COLO668 (cell line): ENCODE measurements at regions not wholly inside any gene's neighbourhood (a gene's known extent, or its start where the extent isn't known, plus 50 kb on each side); places are given as distances from the start of the nearest gene placed in this dataset.
"Not testable (repeated sequence)": the region's sequence is repeated elsewhere in the genome, so short reads cannot be mapped to it uniquely, and the experiment has no call there.

Source experiments
- DNase-seq: peaks from one replicate; lab custom pipeline; 2025; ENCODE audit not compliant: unreplicated experiment; lab: John Stamatoyannopoulos, UW

DNA sequence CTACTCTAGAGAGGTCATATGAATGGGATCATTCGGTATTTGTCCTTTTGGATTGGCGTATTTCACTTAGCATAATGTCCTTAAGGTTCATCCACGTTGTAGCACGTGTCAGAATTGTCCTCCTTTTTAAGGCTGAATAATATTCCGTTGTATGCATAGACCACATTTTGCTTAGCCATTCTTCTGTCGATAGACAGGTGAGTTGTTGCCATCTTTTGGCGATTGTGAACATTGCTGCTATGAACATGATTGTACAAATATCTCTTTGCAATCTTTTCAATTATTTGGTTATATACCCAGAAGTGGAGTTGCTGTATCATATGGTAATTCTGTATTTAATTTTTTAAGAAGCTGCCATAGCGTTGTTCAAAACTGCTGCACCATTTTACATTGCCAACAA lies 52.4 kb upstream of the GOLGA8J start:
- DNase-seq, result no peak

DNA sequence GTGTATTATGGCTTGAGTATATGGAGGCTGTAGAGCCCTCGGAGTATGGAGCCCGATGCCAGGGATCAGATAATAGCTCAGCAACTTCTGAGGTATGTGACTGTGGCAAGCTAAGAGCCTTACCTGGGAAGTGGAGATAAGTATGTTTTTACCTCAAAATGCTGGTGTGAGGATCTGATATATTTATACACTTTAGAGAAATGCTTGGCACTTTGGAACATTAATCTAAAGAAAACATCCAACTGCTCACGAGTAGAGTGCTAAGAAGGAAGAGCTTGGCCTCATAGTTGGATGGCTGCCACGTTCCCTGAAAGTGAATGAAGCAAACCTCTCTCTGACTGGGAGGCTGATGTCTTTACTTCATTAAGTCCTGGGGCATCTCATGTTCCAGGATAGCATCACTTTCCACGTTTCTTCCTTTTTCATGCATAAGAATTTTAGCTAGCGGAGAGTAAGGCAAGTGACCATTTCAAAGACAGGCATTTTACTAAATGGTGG lies 58.9 kb upstream of the GOLGA8J start:
- DNase-seq, result no peak

DNA sequence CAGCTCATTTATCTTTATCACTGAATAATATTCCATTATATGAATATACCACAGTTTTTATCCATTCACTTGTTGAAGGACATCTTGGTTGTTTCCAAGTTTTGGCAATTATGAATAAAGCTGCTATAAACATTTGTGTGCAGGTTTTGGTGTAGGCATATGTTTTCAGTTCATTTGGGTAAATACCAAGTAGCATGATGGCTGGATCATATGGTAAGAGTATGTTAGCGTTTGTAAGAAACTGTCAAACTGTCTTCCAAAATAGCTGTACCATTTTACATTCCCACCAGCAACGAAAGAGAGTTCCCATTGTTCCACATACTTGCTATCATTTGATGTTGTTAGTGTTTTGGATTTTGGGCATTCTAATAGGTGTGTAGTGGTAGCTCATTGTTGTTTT lies 72.0 kb upstream of the GOLGA8J start:
- DNase-seq, result no peak

DNA sequence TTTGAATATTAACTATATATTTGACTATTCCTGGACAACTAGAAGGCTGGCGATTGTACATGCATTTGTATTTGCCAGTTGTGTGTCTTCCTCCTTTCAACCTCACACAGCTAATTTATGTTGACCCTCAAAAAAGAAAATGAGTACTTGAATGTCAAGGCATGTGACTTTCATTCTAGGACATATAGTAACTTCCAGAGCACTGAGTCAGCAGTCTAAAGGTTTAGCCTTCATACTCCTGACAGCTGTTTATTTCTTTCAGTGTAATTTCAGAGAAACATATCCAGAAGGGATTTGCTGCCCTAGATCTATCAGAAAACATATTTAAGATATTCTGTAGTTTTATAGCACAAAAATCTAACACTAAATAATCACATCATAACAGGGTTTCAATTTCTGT lies 74.6 kb upstream of the GOLGA8J start:
- no peak for DNase-seq

DNA sequence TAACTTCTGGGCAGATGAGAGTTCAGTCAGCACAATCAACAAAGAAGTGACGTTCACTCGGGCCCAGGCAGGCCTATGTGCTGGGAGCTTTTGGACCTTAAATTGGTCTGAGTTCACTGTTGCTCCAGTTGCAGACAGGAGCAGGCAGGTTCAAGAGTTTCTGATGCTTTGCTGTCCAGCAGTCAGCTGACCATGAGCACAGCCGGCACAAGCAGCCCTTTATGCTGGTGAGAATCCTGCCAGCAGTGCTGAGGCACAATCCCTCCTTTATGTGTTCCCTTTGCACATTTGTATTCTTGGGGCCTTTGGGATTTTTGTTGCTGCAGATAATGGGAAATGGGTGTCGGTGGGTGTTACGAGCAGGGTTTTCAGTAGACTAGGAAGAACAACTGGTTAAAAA lies 81.2 kb upstream of the GOLGA8J start:
- no peak for DNase-seq

DNA sequence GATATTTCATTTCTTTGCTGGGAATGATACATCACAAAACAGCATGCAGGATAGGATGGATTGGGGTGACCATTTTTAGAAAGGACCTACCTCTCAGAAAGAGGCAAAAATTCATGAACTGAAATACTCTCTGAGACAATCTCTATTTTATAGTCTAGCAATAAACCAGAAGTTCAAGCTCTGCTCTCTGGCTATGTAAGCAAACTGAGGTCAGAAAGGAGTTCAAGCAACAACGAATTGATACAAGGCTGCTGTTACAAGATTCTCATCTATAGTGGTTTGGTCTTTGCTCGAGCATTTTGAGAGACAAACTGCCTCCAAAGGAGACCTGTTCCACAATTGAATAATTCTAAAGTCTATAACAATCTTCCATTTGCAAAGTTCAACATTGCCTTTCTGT lies 84.7 kb upstream of the GOLGA8J start:
- no peak for DNase-seq

DNA sequence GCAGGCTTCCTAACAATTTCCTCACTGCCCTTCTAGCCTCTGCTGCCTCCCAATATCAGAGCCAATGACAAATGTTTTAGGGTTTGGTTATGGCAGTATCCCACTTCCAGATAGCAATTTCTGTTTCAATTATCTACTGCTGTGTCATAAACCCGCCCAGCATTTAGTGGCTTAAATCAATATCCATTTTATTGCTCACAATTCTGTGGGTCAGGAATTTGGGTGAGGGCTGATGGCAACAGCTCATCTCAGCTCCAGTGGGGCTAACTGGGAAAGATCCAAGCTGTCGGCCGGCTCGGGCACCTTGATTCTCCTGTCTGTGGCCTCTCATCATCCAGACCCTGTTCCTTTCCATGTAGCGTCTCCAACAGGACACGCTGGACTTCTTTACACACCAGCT lies 85.3 kb upstream of the GOLGA8J start:
- DNase-seq, result no peak

DNA sequence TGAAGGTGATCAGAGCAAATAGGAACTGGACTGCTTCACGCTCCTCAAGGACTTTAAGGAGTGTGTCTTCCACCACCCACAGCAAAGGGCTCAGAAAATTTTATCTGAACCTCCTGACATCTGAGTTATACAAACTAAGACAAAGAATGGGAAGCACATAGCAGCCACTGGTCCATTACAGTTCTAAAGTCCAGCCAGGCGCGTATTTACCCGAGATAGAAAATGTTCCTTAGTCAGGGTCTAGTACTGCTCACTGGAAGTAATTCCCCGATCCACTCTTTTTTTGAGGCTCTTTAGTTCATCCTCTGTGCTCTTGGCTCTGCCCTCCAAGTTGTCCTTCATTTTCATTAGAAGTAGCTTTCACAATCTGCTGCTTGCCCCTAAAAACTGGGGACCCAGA lies 88.5 kb upstream of the GOLGA8J start:
- no peak for DNase-seq

DNA sequence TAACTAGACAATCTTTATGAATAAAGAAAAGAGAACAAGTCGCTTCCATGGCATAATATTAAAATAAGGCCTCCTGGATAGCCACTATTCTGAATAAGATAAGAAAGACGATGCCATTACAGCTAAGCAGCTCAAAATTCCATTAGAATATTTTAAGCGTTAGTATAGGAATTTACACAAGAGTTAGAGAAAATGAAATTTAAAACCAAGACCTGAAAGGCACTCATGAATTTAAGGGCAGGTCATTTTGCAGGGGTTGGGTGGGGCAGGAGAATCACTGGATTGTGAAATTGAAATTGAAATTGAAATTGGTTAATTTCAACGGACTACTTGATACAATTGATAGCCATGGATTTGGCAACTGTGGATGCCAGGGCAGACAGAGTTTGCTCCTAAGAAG lies 91.8 kb upstream of the GOLGA8J start:
- DNase-seq, result no peak

DNA sequence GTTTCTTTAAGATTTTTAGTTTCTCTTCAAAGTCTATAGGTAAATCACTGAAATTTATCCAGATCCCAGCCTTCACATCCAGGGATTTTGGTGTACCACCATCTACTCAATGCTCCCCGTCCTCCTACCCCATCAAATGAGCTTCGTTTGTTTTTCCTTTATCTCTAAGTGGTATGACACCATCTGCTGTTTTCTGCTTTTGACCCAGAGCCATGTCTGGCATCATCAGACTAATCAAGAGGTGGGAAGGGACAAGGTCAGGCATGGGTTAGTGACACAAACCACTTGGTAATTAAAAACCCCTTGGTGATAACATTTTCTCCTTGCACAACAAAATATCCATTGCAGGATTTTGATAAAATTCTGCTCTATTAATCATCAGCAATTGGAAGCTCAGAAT lies 92.7 kb upstream of the GOLGA8J start:
- no peak for DNase-seq

DNA sequence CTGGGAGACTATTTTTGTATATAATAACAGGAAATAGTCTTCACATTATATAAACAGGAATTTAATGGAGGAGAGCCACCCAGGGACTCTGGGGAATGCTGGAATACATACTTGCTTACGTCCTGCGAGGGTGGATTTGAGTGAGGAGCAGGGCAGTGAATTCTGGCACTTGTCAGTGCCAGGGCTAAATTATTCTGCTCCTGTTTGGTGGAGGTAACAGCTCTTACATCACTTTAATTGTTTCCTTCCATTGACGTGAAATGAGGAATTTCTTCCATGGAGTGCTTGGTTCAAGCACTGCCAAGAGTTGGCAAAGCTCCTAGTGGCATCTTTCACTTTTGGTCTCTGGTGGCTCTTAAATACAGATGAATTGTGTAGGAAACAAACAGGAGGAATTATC lies 94.1 kb upstream of the GOLGA8J start:
- no peak for DNase-seq

DNA sequence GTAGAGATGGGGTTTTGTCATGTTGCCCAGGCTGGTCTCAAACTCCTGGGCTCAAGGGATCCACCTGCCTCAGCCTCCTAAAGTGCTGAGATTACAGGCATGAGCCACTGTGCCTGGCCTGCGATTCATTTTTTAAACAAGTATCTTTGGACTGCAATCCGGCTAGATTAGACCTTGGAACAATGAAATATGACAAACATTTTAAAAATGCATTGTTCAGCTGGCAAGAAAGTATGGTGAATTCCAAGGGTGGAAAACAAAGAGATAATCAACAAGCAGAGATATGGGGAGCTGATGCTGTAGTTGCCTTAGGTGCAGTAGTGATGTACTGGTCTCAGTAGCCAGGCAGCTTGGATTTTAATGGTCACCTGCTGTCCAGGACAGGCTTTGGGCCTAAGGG lies 95.8 kb upstream of the GOLGA8J start:
- no peak for DNase-seq

DNA sequence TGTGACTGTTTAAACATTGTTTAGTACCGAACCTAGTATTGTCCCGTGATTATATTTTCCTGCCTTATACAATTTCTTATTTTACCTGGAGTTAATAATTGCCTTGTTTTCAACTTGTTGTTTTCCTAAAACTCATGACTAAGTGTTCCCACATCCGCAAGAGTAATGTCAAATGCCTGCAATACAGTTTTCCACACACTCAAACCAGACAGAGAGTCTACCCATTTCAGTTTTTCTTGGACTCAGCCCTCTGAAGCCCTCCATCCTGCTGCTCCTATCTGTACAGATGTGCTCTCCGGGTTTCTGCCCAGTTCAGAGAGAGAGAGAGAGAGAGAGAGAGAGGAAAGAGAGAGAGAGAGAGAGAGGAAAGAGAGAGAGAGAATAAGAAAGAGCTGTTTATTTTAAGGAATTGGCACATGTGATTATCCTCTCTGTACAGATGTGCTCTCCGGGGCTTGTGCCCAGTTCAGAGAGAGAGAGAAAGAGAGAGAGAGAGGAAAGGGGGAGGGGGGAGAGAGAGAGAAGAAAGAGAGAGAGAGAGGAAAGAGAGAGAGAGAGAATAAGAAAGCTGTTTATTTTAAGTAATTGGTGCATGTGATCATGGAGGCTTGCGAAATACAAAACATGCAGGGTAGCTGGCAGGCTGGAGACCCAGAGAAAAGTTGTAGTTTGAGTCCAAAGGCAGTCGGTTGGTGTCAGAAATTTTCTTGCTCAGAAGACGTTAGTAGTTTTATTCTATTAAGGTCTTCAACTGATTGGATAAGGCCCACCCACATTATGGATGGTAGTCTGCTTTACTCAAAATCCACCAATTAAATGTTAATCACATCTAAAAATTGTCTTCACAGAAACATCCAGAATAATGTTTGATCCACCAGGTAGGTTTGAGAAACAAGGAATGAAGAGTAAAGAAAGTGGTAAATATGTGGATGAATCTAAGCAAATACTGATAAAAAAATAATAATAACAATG lies 104.1 kb upstream of the GOLGA8J start:
- DNase-seq, result no peak

DNA sequence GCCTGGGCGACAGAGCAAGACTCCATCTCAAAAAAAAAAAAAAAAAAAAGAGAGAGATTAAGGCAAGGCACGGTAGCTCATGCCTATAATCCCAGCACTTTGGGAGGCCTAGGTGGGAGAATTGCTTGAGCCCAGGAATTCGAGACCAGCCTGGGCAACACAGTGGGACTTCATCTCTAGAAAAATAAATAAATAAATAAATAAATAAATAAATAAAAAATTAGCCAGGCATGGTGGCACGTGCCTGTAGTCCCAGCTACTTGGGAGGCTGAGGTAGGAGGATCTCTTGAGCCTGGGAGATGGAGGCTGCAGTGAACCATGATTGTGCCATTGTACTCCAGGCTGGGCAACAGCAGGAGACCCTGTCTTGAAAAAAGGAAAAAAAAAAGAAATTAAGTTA lies 108.7 kb upstream of the GOLGA8J start:
- DNase-seq, result not testable (repeated sequence)

DNA sequence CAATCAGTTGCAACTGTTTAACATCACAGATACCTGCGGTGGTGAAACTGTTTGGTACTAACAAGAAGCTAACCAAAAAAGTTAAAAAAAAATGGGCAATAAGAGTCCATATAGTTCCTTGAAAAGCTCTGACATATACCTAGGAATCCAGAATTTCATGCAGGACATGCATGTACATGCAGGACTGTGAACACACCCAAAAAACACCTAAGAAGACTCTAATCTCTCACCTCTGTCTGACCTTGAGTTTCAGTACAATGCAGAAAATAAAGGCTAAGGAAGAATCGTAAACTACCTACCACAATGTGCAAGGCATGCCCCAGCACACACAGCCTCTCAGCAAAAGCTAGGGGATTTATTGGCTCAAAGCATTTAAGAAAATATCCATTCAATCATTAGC lies 110.7 kb upstream of the GOLGA8J start:
- no peak for DNase-seq

DNA sequence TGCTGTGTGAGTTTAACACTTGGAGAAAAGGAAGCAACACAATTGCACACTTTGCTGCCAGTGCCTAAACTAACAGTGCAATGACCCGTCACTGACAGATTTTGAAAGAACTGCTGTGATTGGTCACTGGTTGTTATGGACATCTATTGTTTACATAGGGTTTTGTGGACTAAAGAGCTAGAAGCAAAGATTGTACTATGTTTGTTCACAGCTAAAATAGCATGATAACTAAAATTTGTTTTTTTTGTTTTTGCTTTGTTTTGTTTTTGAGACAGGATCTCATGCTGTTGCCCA lies 112.4 kb upstream of the GOLGA8J start:
- DNase-seq, result no peak

DNA sequence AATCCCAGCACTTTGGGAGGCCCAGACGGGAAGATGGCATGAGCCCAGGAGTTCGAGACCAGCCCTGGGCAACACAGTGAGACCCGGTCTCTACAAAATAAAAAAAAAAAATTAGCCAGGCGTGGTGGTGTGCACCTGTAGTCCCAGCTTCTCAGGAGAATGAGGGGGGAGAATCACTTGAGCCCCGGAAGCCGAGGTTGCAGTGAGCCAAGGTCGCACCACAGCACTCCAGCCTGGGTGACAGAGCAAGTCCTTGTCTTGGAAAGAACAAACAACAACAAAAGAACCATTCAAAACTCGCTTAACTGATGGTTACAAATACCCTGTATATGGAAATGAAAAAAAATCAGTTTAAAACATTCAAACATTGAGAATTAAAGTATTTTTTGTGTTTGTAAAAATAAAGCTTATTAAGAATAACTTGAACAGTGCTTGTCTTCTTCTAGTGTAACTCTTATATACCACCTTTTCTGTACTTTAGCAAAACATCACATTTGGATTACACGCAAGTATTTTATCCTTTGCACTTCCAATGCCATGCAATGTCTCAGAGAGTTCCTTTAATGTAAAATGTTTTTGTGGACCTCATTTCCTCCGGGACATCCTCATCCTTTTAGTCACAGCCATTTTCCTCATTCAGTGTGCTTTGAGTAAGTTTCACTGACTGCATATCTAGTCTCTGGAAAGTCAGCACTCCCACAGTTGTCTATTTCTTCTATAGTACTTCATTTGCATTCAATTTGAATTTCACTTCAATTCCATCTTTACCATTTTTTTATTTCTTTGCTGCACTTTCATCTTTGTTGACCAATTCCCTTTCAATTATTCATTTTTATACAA lies 113.0 kb upstream of the GOLGA8J start:
- DNase-seq, result no peak

DNA sequence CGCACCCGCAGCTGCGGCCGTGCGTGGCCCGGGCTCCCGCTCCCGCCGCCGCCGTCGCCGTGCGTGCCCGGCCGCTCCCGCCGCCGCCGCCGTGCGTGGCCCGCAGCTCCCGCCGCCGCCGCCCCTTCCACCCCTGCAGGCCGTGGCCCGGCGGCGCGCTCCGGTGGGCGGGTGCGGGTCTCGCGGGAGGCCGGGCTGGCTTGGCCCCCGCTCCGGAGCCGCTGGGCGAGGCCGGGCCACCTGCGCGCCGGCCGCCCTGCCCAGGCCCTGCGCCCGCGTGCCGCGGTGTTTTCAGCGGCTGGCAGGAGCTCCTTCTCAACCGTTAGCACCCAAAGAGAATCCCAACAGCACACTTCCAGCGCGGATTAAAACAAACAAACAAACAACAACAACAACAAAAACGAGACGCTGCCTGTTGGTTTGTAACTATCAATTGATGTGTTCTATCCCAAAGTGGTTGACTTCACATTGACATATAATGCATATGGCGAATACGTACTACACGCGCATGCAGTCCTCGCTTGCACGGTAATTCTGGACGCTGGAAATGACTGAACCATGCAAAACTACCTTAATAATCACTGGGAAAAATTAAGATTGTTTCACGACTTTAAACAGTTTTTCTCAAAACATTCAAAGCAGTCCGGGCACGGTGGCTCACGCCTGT lies 113.7 kb upstream of the GOLGA8J start:
- DNase-seq, result peak; percentile 24

DNA sequence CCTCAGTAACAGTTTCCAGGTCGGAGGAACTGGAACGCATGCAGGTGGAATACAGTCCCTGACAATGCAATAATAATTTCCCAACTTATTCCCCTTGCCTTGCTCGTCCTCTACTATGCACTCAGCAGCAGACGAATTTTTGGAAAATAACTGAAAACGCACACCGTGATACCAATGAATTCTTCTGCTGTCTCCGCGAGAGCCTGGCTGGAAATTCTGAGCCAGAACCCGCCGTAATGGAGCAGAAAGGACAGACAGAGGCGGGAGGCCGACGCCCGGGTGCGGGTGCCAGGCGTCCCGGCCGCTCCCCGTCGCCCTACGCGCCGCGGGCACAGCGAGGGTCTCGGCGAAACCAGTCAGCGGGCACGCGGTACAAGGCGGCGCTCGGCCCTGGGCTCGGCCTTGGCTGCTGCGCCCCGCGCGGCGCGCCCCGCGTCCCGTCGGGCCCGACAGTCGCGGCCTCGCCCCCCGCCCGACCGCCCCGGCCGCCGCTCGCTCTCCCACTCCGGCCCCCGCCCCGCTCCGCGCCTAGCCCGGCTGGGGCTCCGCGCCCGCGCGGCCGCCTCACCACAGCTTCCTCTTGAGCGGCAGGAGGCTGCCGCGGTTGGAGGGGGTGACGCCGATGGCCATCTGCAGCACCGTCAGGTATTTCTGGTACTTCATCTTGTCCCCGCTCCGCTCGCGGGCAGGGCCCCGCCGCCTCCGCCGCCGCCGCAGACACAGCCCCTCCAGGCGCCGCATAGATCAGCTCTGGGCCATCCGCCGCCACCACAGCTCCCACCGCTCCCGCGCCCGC lies 114.5 kb upstream of the GOLGA8J start:
- DNase-seq, result peak; percentile 24

DNA sequence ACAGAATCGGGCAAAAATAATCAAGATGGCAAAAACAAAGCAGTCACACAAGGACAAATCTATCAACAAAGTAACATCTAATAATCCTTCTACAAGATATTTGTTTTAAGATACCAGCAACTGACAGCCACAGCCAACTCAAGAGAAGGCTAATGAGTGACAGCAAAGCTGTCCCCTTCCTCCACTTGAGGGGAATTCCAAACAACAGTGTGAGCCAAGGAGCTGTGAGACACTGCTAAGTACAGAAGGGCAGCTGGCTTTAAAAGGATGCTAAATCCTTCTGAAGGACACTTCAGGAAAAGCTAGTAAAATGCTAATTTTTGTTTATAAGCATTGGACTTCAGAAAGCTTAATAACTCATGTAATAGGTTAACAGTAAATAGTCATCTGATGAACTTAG lies 120.3 kb upstream of the GOLGA8J start:
- no peak for DNase-seq
